ENCODE measurements at regions not wholly inside any gene's neighbourhood (a gene's known extent, or its start where the extent isn't known, plus 50 kb on each side); places are given as distances from the start of the nearest gene placed in this dataset.

GRCh38 chr1:29448456-29449235 is 212.3 kb downstream of the PTPRU start:
- Histone ChIP-seq H3K27ac (ENCODE audit: low read depth in 1 of 2, low read length in 2 of 2) (no peak overlapping the region), H3K36me3 (ENCODE audit: control insufficient read depth in 4 of 4, insufficient read depth in 3 of 4, low read depth in 1 of 4, low read length in 3 of 4) (no peaks in the 10 kb centered on the region), H3K4me1 (ENCODE audit: control insufficient read depth in 4 of 4, insufficient read depth in 4 of 4, low read length in 3 of 4) (peaks cover 0 to 7% (median 4%) of the 10 kb centered on the region in 4 donors), H3K4me3 (ENCODE audit: low read depth in 1 of 3, low read length in 3 of 3) (no peak overlapping the region), H3K9me3 (ENCODE audit: control insufficient read depth in 4 of 4, low read length in 3 of 4) (no peaks in the 10 kb centered on the region), H3K9ac (ENCODE audit: low read depth in 1 of 2, low read length in 2 of 2) (no peak overlapping the region), H3K27me3 (ENCODE audit: control insufficient read depth in 4 of 4, insufficient read depth in 4 of 4, low read length in 3 of 4) (no peaks in the 10 kb centered on the region)
- TF ChIP-seq ATF3 (IDR thresholded peaks at IDR 0.05) = no peak
- no peak for TF ChIP-seq JUND (IDR thresholded peaks at IDR 0.05)
- no peak for TF ChIP-seq FOXA1 (IDR thresholded peaks at IDR 0.05)
- TF ChIP-seq FOXA2 (IDR thresholded peaks at IDR 0.05) = no peak
- no peak for TF ChIP-seq EGR1 (IDR thresholded peaks at IDR 0.05; ENCODE audit: low read depth in 2 of 2)
- TF ChIP-seq RAD21 (IDR thresholded peaks at IDR 0.05) = no peak
- TF ChIP-seq SP1 (IDR thresholded peaks at IDR 0.05) = no peak
- TF ChIP-seq REST (IDR thresholded peaks at IDR 0.05) = no peak
- no peak for TF ChIP-seq GABPA (IDR thresholded peaks at IDR 0.05 in 1 of 2, conservative IDR thresholded peaks at IDR 0.05 in 1 of 2)
- no peak for TF ChIP-seq HNF4G (IDR thresholded peaks at IDR 0.05)
- no peak for TF ChIP-seq YY1 (IDR thresholded peaks at IDR 0.05)
- no peak for TF ChIP-seq HNF4A (conservative IDR thresholded peaks at IDR 0.05)
- TF ChIP-seq RXRA (IDR thresholded peaks at IDR 0.05) = no peak
- no peak for TF ChIP-seq NR2F2 (IDR thresholded peaks at IDR 0.05)
- no peak for TF ChIP-seq TAF1 (conservative IDR thresholded peaks at IDR 0.05)
- no peak for TF ChIP-seq ZBTB33 (IDR thresholded peaks at IDR 0.05)
- no peak for TF ChIP-seq CTCF (IDR thresholded peaks at IDR 0.05; ENCODE audit: low read depth, low read length, missing input control)
- DNase-seq (ENCODE audit: low spot score) = no peak
- 60% methylated on average over 16 of the region's 16 CpGs for WGBS
